ENCODE measurements at regions not wholly inside any gene's neighbourhood (a gene's known extent, or its start where the extent isn't known, plus 50 kb on each side); places are given as distances from the start of the nearest gene placed in this dataset.

DNA sequence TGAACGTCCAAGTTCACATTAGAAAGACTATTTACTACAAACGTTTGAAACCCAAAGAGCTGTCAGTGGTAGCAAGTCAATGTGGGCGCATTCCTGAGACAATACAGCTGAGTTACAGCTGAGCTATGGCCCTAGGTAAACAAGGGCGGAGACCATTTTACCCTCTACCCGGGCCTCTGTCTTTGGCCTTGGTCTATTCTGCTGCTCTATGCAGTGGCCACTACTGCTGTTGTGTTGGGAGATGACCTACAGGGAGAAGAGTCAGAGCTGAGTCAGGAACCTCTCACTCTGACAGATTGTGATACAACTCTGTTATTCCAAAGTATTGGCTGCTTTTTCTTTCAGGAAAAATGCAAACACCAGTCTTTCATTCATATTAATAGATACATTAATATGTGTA lies 700.6 kb downstream of the SEMA5A start:
- TF ChIP-seq CTCF (conservative IDR thresholded peaks at IDR 0.05; ENCODE audit: low read length) (no peak), EZH2phosphoT487 (IDR thresholded peaks at IDR 0.05; ENCODE audit: borderline replicate concordance, low read depth, low read length) (no peak)
